ENCODE measurements at regions not wholly inside any gene's neighbourhood (a gene's known extent, or its start where the extent isn't known, plus 50 kb on each side); places are given as distances from the start of the nearest gene placed in this dataset.
A peak's percentile ranks its signal among the peaks of the same experiment; 100 is the strongest.
"Not testable (repeated sequence)": the region's sequence is repeated elsewhere in the genome, so short reads cannot be mapped to it uniquely, and the experiment has no call there.

DNA sequence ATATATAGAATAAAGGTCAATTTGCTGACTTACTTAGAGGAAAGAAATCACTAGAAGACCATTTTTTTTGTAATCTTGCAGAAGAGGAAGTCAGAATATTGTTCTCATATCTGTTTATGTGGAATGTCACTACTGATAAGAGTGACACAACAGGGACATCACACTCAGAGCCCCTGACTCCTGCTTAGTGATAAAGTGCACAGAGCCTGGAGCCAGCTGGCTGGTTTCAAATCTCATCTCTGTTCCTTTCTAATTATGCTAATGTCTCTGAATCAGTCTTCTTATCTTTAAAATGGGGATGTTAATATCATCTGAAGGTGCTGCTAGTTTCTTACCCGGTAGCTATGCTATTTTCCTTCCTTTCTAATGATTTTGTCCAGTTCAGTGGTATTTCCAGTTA is 58.6 kb upstream of the LIFR start:
- no peak for DNase-seq (ENCODE audit: low read depth)
- H3K4me3 ChIP-seq (ENCODE audit: control insufficient read depth, low read depth, low read length), result no peak overlapping the region
- TF ChIP-seq, protein P1, sequence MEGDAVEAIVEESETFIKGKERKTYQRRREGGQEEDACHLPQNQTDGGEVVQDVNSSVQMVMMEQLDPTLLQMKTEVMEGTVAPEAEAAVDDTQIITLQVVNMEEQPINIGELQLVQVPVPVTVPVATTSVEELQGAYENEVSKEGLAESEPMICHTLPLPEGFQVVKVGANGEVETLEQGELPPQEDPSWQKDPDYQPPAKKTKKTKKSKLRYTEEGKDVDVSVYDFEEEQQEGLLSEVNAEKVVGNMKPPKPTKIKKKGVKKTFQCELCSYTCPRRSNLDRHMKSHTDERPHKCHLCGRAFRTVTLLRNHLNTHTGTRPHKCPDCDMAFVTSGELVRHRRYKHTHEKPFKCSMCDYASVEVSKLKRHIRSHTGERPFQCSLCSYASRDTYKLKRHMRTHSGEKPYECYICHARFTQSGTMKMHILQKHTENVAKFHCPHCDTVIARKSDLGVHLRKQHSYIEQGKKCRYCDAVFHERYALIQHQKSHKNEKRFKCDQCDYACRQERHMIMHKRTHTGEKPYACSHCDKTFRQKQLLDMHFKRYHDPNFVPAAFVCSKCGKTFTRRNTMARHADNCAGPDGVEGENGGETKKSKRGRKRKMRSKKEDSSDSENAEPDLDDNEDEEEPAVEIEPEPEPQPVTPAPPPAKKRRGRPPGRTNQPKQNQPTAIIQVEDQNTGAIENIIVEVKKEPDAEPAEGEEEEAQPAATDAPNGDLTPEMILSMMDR (IDR thresholded peaks at IDR 0.05; ENCODE audit: control insufficient read depth, insufficient read depth, low read depth, low read length, missing control alignments), result no peak

DNA sequence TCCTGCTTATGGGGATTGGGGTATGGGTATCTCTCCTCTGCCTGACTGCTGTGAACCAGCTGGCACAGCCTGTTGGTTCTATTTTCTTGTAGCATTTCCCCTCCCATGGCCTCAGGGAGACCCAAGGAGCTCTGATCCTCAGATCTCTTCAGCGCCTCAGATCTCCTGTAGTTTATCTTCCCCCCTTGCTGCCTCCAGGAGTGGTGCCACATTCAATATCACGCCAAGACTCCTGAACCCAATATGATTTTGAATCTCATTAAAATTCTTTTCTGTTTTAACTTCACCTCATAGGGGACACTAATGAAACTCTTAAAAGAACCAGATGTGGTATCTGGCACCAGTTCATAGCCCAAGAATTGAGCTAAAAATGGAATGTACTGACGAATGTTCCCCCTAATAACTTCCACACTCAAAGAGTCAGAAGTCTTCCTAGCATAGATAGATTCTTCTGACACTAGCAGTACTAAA is 59.6 kb upstream of the LIFR start:
- peak; percentile 86 for DNase-seq (ENCODE audit: low read depth)
- TF ChIP-seq, protein P1 (IDR thresholded peaks at IDR 0.05; ENCODE audit: control insufficient read depth, insufficient read depth, low read depth, low read length, missing control alignments), result no peak
- no peak overlapping the region for H3K4me3 ChIP-seq (ENCODE audit: control insufficient read depth, low read depth, low read length)

DNA sequence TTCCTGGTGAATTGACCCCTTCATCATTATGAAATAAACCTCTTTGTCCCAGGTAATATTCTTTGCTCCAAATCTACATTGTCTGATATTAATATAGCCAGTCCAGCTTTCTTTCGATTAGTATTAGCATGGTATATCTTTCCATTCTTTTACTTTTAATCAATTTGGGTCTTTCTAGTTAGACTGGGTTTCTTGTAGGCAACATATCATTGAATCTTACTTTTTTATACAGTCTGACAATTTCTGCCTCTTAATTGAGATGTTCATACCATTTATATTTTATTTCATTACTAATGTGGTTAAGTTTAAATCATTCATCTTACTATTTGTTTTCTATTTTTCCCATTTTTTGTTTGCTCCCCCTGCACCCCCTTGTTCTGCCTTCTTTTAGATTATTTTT is 61.7 kb upstream of the LIFR start:
- no peak overlapping the region for H3K4me3 ChIP-seq (ENCODE audit: control insufficient read depth, low read depth, low read length)
- TF ChIP-seq, protein P1 (IDR thresholded peaks at IDR 0.05; ENCODE audit: control insufficient read depth, insufficient read depth, low read depth, low read length, missing control alignments), result no peak
- DNase-seq (ENCODE audit: low read depth), result no peak

DNA sequence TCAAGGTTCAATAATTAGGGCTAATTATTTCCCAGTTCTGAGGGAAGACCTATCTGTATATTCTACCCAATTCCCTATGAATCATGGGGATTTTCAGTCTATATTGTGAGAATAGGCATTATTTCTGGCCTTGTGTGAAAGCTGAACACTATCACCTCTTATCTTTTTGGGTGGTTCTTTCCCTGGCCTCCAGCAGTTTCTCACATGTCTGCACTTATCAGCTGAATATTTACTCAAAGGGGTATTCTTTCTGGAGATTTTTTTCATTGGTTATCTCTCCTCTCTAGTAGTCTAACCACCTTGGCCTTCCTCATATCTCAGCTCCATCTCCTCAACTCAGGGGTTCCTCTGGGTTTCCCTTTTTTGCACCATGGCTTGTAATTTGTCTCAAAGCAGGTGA is 64.9 kb upstream of the LIFR start:
- no peak for DNase-seq (ENCODE audit: low read depth)
- no peak overlapping the region for H3K4me3 ChIP-seq (ENCODE audit: control insufficient read depth, low read depth, low read length)
- TF ChIP-seq, protein P1 (IDR thresholded peaks at IDR 0.05; ENCODE audit: control insufficient read depth, insufficient read depth, low read depth, low read length, missing control alignments), result no peak

DNA sequence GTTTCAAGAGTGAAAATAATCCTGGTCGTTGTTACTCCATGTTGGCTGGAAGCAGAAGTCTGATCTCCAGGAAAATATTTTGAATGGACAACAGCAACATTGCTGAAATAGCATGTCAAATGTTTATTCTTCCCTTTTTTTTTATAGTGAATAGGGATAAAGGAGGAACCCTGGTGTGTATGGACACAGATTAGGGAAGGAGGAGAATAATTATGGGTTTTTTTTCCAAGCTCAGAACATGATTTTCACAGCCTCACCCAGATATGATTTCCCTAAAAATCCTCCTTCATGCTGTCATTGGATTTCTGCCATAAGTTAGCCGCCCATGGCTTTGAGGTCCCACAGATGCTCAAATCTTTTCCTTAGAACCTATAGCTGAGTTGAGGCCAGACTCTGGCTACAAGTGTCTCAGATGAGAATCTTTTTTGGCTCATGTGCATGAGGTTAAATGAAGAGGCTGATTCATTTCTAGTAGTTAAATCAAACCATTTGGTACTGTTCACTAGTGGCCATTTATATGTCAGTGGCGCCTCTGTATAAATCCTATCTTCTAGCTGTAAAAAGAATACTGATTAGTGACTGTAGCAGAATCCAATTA is 65.5 kb upstream of the LIFR start:
- TF ChIP-seq, protein P1 (IDR thresholded peaks at IDR 0.05; ENCODE audit: control insufficient read depth, insufficient read depth, low read depth, low read length, missing control alignments), result no peak
- DNase-seq (ENCODE audit: low read depth), result no peak
- no peak overlapping the region for H3K4me3 ChIP-seq (ENCODE audit: control insufficient read depth, low read depth, low read length)

DNA sequence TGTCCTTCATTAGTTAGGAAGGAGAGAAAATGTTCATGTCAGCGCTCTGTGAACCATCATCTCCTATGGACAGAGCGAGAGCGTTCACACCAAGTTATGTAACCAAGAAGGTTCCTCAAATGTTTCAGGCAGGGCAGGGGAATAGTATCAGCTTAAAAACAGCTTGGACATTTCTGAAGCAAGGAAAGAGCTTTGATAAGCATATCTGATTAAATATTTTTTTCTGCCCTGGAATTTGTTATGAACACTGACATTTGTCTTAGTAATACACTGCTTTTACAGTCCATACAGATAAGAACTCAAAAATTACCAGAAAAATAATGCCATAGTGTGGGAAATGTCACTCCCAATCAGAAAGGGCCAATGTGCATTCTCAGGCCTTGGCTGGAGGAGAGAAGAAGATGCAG is 66.3 kb upstream of the LIFR start:
- TF ChIP-seq, protein P1 (IDR thresholded peaks at IDR 0.05; ENCODE audit: control insufficient read depth, insufficient read depth, low read depth, low read length, missing control alignments), result no peak
- H3K4me3 ChIP-seq (ENCODE audit: control insufficient read depth, low read depth, low read length), result no peak overlapping the region
- DNase-seq (ENCODE audit: low read depth), result no peak

DNA sequence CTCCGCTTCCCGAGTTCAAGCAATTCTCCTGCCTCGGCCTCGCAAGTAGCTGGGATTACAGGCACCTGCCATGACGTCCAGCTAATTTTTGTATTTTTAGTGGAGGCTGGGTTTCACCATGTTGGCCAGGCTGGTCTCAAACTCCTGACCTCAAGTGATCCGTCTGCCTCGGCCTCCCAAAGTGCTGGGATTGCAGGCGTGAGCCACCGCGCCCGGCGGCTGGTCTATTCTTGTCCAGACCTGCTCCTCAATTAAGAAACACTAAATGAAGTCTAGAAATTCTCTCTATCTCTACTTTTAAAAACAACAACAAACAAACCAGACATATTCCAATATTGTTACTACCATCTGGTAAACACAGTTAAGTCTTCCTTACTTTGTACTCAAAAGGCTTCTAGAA is 68.1 kb upstream of the LIFR start:
- DNase-seq (ENCODE audit: low read depth); H3K4me3 ChIP-seq (ENCODE audit: control insufficient read depth, low read depth, low read length): not testable (repeated sequence)

DNA sequence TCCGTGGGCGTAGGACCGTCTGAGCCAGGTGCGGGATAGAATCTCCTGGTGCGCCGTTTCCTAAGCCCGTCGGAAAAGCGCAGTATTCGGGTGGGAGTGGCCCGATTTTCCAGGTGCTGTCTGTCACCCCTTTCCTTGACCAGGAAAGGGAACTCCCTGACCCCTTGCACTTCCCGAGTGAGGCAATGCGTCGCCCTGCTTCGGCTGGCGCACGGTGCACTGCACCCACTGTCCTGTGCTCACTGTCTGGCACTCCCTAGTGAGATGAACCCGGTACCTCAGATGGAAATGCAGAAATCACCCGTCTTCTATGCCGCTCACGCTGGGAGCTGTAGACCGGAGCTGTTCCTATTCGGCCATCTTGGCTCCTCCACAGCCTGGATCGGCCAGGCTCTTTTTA is 74.9 kb upstream of the LIFR start:
- not testable (repeated sequence) for DNase-seq (ENCODE audit: low read depth); H3K4me3 ChIP-seq (ENCODE audit: control insufficient read depth, low read depth, low read length)
